Gastroesophageal sphincter (tissue), 3 donors: ENCODE measurements at regions not wholly inside any gene's neighbourhood (a gene's known extent, or its start where the extent isn't known, plus 50 kb on each side); places are given as distances from the start of the nearest gene placed in this dataset.

Source experiments
- CTCF ChIP-seq, 4 experiments: fragments of 200-600 bp in 2 of 4; fragments of 450-650 bp in 2 of 4; sonication (generic) in 1 of 4; IDR thresholded peaks; one replicate each; pipeline ENCODE4 v1.5.1; 2017 to 2019; ENCODE audit warnings: antibody characterized with exemption in 4 of 4, mild to moderate bottlenecking in 2 of 4, moderate library complexity in 2 of 4
- POLR2AphosphoS5 ChIP-seq: sonication (generic); formaldehyde crosslinking; IDR thresholded peaks from one replicate; pipeline ENCODE4 v1.6.1; 2017; ENCODE audit warnings: antibody characterized with exemption

GRCh38 chr14:85390236-85390635 is 139.7 kb upstream of the FLRT2 start:
- TF ChIP-seq CTCF (IDR thresholded peaks at IDR 0.05) (no peak), POLR2AphosphoS5 (no peak)
